ENCODE measurements at regions not wholly inside any gene's neighbourhood (a gene's known extent, or its start where the extent isn't known, plus 50 kb on each side); places are given as distances from the start of the nearest gene placed in this dataset.

DNA sequence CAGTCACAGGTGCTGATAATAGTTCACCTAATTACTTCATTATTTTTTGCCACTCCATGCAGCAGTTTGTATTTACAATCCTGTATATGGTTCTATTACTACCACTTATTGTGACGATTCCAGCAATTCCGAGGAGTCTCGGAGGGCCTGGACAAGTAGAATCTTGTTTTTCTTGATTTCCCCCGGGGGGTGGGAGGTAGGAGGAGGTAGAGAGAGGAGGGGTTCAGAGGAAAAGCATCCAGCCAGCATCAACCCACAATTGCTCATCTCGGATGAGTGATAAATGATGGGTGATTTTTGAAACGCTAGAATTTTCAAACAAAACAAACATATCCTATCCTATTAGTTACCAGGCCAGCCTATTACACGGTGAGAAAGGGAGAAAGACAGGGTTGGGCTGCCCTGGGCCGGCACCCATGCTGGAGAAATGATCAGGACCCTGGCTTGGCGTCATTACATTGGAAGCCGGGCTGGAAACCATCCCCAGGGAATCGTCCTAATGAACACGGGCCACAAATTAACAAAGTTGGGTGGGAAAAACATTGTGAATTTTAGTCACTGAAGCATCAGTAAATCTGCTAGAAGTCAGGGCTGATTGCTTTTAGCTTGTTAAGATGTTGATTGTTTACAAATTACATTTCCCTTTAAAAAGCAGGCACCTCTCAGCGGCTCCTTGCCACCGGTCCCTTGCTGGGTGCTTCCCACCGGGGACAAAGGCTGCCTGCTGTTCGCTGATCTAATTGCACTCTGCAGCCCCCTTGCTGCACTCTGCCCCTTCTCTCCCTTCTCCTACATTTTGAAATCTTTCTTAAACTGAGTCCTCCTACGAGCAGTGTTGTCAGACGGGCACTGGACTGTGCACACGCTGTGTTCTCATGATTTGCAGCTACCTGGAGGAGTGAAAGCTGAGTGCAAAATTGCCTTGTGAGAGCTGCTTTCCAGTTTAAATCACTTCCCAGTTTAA is 95.5 kb downstream of the FAM204A start:
- ChIA-PET CTCF (no interaction called here), POLR2A (no interaction called here)
- DNase-seq (ENCODE audit: low read depth, low spot score) = no peak
- TF ChIP-seq, protein P1, sequence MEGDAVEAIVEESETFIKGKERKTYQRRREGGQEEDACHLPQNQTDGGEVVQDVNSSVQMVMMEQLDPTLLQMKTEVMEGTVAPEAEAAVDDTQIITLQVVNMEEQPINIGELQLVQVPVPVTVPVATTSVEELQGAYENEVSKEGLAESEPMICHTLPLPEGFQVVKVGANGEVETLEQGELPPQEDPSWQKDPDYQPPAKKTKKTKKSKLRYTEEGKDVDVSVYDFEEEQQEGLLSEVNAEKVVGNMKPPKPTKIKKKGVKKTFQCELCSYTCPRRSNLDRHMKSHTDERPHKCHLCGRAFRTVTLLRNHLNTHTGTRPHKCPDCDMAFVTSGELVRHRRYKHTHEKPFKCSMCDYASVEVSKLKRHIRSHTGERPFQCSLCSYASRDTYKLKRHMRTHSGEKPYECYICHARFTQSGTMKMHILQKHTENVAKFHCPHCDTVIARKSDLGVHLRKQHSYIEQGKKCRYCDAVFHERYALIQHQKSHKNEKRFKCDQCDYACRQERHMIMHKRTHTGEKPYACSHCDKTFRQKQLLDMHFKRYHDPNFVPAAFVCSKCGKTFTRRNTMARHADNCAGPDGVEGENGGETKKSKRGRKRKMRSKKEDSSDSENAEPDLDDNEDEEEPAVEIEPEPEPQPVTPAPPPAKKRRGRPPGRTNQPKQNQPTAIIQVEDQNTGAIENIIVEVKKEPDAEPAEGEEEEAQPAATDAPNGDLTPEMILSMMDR (IDR thresholded peaks at IDR 0.05; ENCODE audit: insufficient read depth, low read length, missing control alignments) = no peak
- no peak overlapping the region for H3K4me3 ChIP-seq (ENCODE audit: low read depth, low read length)

DNA sequence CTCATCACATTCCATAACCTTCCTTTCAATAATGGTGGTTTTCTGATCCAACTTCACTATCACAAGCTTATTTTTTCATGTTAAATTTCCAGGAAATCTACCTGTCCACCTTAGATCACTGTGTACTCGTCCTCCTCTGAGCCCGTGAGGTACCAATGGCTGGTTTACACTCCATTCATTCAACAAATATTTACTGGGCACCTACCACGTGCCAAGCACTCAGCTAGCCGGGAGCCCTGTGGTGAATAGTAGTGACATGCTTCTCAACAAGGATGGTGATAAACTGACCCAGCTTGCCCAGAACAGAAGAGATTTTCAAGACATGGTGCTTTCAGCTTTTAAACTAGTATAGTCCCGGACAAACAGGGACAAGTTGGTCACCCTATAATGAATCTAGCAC is 98.2 kb downstream of the FAM204A start:
- no peak for DNase-seq (ENCODE audit: low read depth, low spot score)
- no peak overlapping the region for H3K4me3 ChIP-seq (ENCODE audit: low read depth, low read length)
- ChIA-PET POLR2A (interaction anchor here (1.1 kb wide), 1 partner anchor 801 kb away, joined by 6 read pairs; no protein-coding TSS in a partner anchor), CTCF (interaction anchor here (0.7 to 8.3 kb wide), 10 partner anchors 9 to 813 kb away, joined by 3 to 106 read pairs (median 6); no protein-coding TSS in a partner anchor)
- TF ChIP-seq, protein P1 (IDR thresholded peaks at IDR 0.05; ENCODE audit: insufficient read depth, low read length, missing control alignments) = no peak

DNA sequence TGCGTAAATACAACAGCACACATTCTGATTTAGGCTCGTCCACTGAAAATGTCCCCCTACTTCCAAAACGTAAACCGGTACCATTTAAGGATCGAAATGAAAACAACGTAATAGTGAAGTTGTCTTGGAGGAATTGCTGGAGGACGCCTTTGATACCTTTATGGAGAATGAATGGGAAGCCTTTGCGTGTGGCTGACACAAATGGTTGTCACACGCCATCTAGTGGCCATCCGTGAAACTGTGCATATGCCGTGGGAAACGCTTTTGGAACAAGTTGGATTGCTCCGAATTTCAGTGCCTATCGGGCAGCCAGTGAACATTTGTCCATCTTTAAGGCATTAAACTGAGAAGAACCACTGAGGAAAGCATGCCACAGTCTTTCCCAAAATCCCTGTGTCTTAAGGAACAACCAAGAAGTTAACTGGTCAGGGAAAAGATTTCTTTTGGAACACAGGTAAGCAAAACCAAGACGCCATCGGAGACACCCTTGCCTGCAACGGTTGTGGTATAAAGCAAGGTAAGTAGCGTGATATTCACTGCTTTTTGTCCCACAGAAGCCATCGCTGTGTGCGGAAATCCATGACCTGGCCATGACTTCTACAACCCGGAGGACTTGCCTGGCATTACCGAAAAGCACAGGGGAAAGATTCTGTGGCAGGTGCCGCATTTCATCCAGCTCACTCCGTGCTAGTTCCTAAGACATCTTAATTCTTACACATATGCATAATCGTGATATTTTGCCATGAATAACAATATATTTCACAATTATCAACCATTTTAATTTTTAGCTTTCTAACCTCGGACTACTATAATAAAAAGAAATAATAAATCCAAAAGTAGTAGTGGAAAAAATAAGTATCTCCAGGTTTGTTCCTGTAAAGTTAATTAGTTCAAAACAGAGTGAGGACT is 100.6 kb downstream of the FAM204A start:
- peak; percentile 40 for DNase-seq (ENCODE audit: low read depth, low spot score)
- ChIA-PET POLR2A (no interaction called here), CTCF (interaction anchor here (0.6 to 8.3 kb wide), 37 partner anchors 9 to 1024 kb away, joined by 3 to 106 read pairs (median 4); no protein-coding TSS in a partner anchor)
- H3K4me3 ChIP-seq (ENCODE audit: low read depth, low read length) = no peak overlapping the region
- TF ChIP-seq, protein P1 (IDR thresholded peaks at IDR 0.05; ENCODE audit: insufficient read depth, low read length, missing control alignments) = peak; percentile 83

DNA sequence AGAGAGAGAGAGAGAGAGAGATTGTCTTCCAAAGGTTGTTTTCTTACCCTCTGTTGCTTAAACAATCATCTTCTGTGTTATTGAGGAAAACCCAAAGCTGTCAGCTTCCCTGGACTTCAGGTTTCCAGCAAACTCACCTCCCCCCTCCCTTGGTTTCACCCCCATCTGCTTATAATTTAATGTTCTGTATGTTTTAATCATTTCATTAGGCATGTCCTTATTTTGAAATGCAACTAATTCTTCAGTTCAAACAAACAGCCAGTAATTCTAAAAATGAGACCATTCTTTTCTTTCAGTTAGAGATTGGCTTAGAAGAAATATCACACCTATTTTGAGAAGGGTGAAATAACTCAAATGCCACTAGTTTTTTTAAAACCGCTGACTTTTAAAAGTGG is 102.9 kb downstream of the FAM204A start:
- no peak for DNase-seq (ENCODE audit: low read depth, low spot score)
- no peak overlapping the region for H3K4me3 ChIP-seq (ENCODE audit: low read depth, low read length)
- TF ChIP-seq, protein P1 (IDR thresholded peaks at IDR 0.05; ENCODE audit: insufficient read depth, low read length, missing control alignments) = no peak
- CTCF ChIA-PET = interaction anchor here (0.6 to 8.3 kb wide), 6 partner anchors 9 to 809 kb away, joined by 3 to 106 read pairs (median 22); no protein-coding TSS in a partner anchor
- POLR2A ChIA-PET = no interaction called here

DNA sequence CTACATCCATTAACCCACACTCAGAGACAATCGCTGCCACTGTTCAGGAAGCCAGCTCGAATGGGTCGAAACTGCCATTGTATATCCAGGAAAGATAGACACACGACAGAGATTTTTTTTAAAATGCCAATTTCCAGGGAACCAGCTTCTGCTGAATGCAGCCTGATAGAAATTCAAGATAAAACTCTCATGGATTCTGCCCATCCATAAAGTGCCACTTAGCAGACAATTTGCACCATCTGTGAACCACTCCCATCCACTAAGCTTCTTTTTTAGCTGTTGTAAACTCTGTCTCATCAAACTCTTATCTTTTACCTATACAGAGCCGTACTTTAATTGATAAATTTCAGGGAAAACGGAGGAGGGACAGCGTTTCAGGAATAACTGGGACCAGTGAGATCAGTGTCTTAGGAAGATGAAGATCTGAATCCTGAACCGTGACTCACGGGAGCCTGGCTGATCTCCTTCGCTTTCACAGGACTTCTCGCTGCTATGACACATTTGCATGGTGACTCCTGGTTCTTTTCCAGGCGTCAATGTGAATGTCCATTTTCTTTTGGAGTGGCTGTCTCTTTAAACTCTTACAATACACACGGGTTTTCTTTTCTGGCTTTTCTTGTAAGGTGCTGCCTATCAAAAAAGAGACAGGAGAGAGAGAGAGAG is 103.4 kb downstream of the FAM204A start:
- ChIA-PET POLR2A (no interaction called here), CTCF (interaction anchor here (0.6 to 8.3 kb wide), 4 partner anchors 378 to 796 kb away, joined by 3 to 106 read pairs (median 41); no protein-coding TSS in a partner anchor)
- no peak for DNase-seq (ENCODE audit: low read depth, low spot score)
- no peak overlapping the region for H3K4me3 ChIP-seq (ENCODE audit: low read depth, low read length)
- TF ChIP-seq, protein P1 (IDR thresholded peaks at IDR 0.05; ENCODE audit: insufficient read depth, low read length, missing control alignments) = no peak
